Mesendoderm (in vitro differentiated cells): ENCODE measurements at regions not wholly inside any gene's neighbourhood (a gene's known extent, or its start where the extent isn't known, plus 50 kb on each side); places are given as distances from the start of the nearest gene placed in this dataset.

Experiments used
- DNase-seq: peaks from one replicate; pipeline ENCODE4 v3.0.0; 2013
- H2AK5ac ChIP-seq: 2 replicates; pipeline ENCODE4 v1.6.1; 2013; ENCODE audit warnings: low read length, inconsistent platforms
- H2BK120ac ChIP-seq: 2 replicates; pipeline ENCODE4 v1.6.1; 2013; ENCODE audit warnings: low read depth, mild to moderate bottlenecking, low read length, moderate library complexity, mixed read lengths
- H2BK15ac ChIP-seq: replicated peaks from 2 replicates; pipeline ENCODE4 v1.6.1; 2013; ENCODE audit warnings: low read depth, mild to moderate bottlenecking, moderate library complexity
- H2BK5ac ChIP-seq: 2 replicates; pipeline ENCODE4 v1.6.1; 2013; ENCODE audit warnings: low read length, inconsistent platforms
- H3K18ac ChIP-seq: 2 replicates; pipeline ENCODE4 v1.6.1; 2013; ENCODE audit warnings: mild to moderate bottlenecking, low read length, mixed read lengths
- H3K23ac ChIP-seq: one replicate; pipeline ENCODE4 v1.6.1; 2013; ENCODE audit warnings: low read length
- H3K27ac ChIP-seq: 2 replicates; pipeline ENCODE4 v1.5.1; 2013; ENCODE audit warnings: low read depth, mild to moderate bottlenecking, inconsistent platforms, low read length, moderate library complexity
- H3K27me3 ChIP-seq: 2 replicates; pipeline ENCODE4 v1.6.1; 2013; ENCODE audit warnings: low read length, control low read depth, mild to moderate bottlenecking, inconsistent platforms; ENCODE audit not compliant: insufficient read depth, poor library complexity
- H3K36me3 ChIP-seq: 2 replicates; pipeline ENCODE4 v1.6.1; 2013; ENCODE audit warnings: low read length, inconsistent platforms; ENCODE audit not compliant: control insufficient read depth, insufficient read depth
- H3K4ac ChIP-seq: one replicate; pipeline ENCODE4 v1.6.1; 2013; ENCODE audit warnings: low read depth, mild to moderate bottlenecking, low read length, moderate library complexity
- H3K4me1 ChIP-seq: 2 replicates; pipeline ENCODE4 v1.6.1; 2013; ENCODE audit warnings: low read depth, low read length, inconsistent platforms; ENCODE audit not compliant: control insufficient read depth
- H3K4me2 ChIP-seq: 2 replicates; pipeline ENCODE4 v1.6.1; 2013; ENCODE audit warnings: low read length
- H3K4me3 ChIP-seq: 2 replicates; pipeline ENCODE4 v1.5.1; 2013; ENCODE audit warnings: mild to moderate bottlenecking, low read length
- H3K56ac ChIP-seq: one replicate; pipeline ENCODE4 v1.6.1; 2013; ENCODE audit warnings: low read length
- H3K79me1 ChIP-seq: 2 replicates; pipeline ENCODE4 v1.6.1; 2013; ENCODE audit warnings: low read length, inconsistent platforms
- H3K79me2 ChIP-seq: 2 replicates; pipeline ENCODE4 v1.6.1; 2013; ENCODE audit warnings: mild to moderate bottlenecking, low read length; ENCODE audit not compliant: control insufficient read depth, insufficient read depth
- H3K9ac ChIP-seq: 2 replicates; pipeline ENCODE4 v1.6.1; 2013; ENCODE audit warnings: low read length, inconsistent platforms
- H4K5ac ChIP-seq: one replicate; pipeline ENCODE4 v1.6.1; 2013; ENCODE audit warnings: low read length
- H4K8ac ChIP-seq: one replicate; pipeline ENCODE4 v1.6.1; 2013; ENCODE audit warnings: low read depth, mild to moderate bottlenecking, control low read depth, low read length, moderate library complexity
- WGBS: extraction: QIAGEN DNeasy Blood & Tissue Kit; methylation state at CpG from one replicate; pipeline ENCODE4 v1.1.7; 2013; ENCODE audit warnings: low lambda C conversion rate, missing lambda C conversion rate; ENCODE audit not compliant: insufficient coverage; ENCODE audit errors: extremely low coverage; 5-methylcytosine and 5-hydroxymethylcytosine counted together

GRCh38 chr5:86926033-86926432, 308.3 kb downstream of the COX7C start:
- H3K79me2 ChIP-seq, result no peaks in the 10 kb centered on the region
- H4K8ac ChIP-seq, result no peak overlapping the region
- no peak overlapping the region for H3K27ac ChIP-seq
- no CpG with 5 or more reads among the region's 1 CpG for WGBS
- no peaks in the 10 kb centered on the region for H3K27me3 ChIP-seq
- no peak overlapping the region for H2BK120ac ChIP-seq
- DNase-seq, result no peak
- no peak overlapping the region for H3K23ac ChIP-seq
- H3K56ac ChIP-seq, result no peak overlapping the region
- no peak overlapping the region for H3K4me3 ChIP-seq
- H2BK15ac ChIP-seq, result no peak overlapping the region
- no peak overlapping the region for H2AK5ac ChIP-seq
- H3K18ac ChIP-seq, result no peak overlapping the region
- no peaks in the 10 kb centered on the region for H3K79me1 ChIP-seq
- no peak overlapping the region for H3K4ac ChIP-seq
- H3K4me1 ChIP-seq, result peaks cover 4% of the 10 kb centered on the region
- no peak overlapping the region for H4K5ac ChIP-seq
- no peak overlapping the region for H3K9ac ChIP-seq
- H2BK5ac ChIP-seq, result no peak overlapping the region
- H3K36me3 ChIP-seq, result no peaks in the 10 kb centered on the region
- H3K4me2 ChIP-seq, result no peak overlapping the region

DNA sequence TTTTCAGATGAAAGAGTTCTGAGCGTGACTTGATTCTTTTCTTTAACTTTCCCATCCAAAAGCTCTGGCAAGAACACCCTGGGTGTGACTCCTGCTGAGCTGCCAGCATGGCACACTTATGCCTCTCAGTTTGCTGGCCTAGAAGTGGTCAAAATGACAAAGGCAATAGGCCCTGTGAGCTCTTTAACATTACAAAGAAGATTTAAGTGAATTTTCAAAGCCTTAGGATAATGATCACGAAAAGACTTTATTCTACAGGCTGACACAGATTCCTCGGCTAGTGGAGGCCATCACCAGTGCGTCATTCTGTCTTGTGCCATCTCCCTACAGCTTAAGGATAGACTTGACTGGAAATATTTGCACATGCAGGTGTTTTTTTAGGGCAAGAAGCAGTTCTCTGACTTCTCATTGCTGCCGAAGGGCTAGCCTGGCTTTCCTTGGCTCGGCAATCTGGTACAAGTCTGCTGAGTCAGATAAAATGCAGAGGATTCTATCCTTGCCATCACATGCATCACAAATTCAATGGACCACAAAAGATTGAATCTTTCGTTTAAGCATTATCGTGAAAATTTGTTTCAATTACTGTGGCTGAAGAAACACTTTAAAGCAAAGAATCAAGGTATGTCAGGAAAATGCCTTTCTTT, 311.5 kb downstream of the COX7C start:
- Histone ChIP-seq H3K36me3 (no peaks in the 10 kb centered on the region), H4K5ac (no peak overlapping the region)

DNA sequence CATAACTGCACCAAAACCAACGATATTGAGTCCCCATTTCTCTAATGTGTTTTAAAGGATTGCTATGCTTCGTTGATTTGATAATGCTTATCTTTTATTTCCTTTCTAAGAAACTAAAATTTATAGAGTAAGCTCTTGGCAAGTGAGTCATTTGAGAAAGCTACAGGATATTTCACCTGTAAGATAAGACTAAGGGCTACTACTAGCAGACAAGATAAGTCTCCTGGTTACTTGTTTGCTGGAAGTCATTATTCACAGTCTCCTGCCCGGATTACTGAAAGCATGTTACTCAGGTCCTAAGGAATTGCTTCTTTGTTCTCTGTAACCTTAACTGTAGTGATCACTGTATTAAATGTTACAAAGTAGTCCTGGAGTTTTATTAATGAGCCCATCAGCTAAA, 315.9 kb upstream of the RASA1 start:
- no peak overlapping the region for H3K4me2 ChIP-seq
- H3K56ac ChIP-seq, result no peak overlapping the region
- H2AK5ac ChIP-seq, result no peak overlapping the region
- H4K5ac ChIP-seq, result no peak overlapping the region
- H3K4me1 ChIP-seq, result no peaks in the 10 kb centered on the region
- H3K9ac ChIP-seq, result no peak overlapping the region
- H3K79me2 ChIP-seq, result no peaks in the 10 kb centered on the region
- H3K4me3 ChIP-seq, result no peak overlapping the region
- H4K8ac ChIP-seq, result no peak overlapping the region
- H2BK120ac ChIP-seq, result no peak overlapping the region
- no peak overlapping the region for H3K4ac ChIP-seq
- H3K27me3 ChIP-seq, result no peaks in the 10 kb centered on the region
- no peak overlapping the region for H2BK5ac ChIP-seq
- H3K79me1 ChIP-seq, result no peaks in the 10 kb centered on the region
- no peaks in the 10 kb centered on the region for H3K36me3 ChIP-seq
- H2BK15ac ChIP-seq, result no peak overlapping the region
- peak; percentile 67 for DNase-seq
- no peak overlapping the region for H3K18ac ChIP-seq
- no peak overlapping the region for H3K23ac ChIP-seq
- no peak overlapping the region for H3K27ac ChIP-seq
- no CpG with 5 or more reads among the region's 3 CpGs for WGBS

More for the DNA sequence above, 311.5 kb downstream of the COX7C start:
- H2AK5ac ChIP-seq, result no peak overlapping the region
- no peaks in the 10 kb centered on the region for H3K27me3 ChIP-seq
- H3K18ac ChIP-seq, result peak overlapping the region; percentile 51
- H2BK120ac ChIP-seq, result no peak overlapping the region
- H3K4ac ChIP-seq, result no peak overlapping the region
- H4K8ac ChIP-seq, result no peak overlapping the region
- no peaks in the 10 kb centered on the region for H3K79me2 ChIP-seq
- no peak overlapping the region for H3K9ac ChIP-seq
- no peak overlapping the region for H3K4me2 ChIP-seq
- no peak overlapping the region for H3K4me3 ChIP-seq
- DNase-seq, result peak; percentile 10
- H3K79me1 ChIP-seq, result no peaks in the 10 kb centered on the region
- WGBS, result no CpG with 5 or more reads among the region's 8 CpGs
- H2BK5ac ChIP-seq, result no peak overlapping the region
- peaks cover 4% of the 10 kb centered on the region for H3K4me1 ChIP-seq
- H3K56ac ChIP-seq, result no peak overlapping the region
- H3K23ac ChIP-seq, result no peak overlapping the region
- no peak overlapping the region for H3K27ac ChIP-seq
- H2BK15ac ChIP-seq, result no peak overlapping the region

GRCh38 chr5:86964889-86965288, 302.8 kb upstream of the RASA1 start:
- no peaks in the 10 kb centered on the region for H3K79me2 ChIP-seq
- no CpG with 5 or more reads among the region's 1 CpG for WGBS
- H2BK120ac ChIP-seq, result no peak overlapping the region
- no peak overlapping the region for H2AK5ac ChIP-seq
- no peak overlapping the region for H3K23ac ChIP-seq
- no peak for DNase-seq
- no peaks in the 10 kb centered on the region for H3K36me3 ChIP-seq
- no peak overlapping the region for H3K27ac ChIP-seq
- H4K5ac ChIP-seq, result no peak overlapping the region
- H2BK5ac ChIP-seq, result no peak overlapping the region
- no peaks in the 10 kb centered on the region for H3K27me3 ChIP-seq
- no peak overlapping the region for H3K18ac ChIP-seq
- no peak overlapping the region for H3K4ac ChIP-seq
- no peak overlapping the region for H3K4me3 ChIP-seq
- no peak overlapping the region for H4K8ac ChIP-seq
- H3K79me1 ChIP-seq, result no peaks in the 10 kb centered on the region
- H3K4me2 ChIP-seq, result no peak overlapping the region
- no peak overlapping the region for H3K9ac ChIP-seq
- H2BK15ac ChIP-seq, result no peak overlapping the region
- no peaks in the 10 kb centered on the region for H3K4me1 ChIP-seq
- H3K56ac ChIP-seq, result no peak overlapping the region

- no peaks in the 10 kb centered on the region for H3K36me3 ChIP-seq
- DNase-seq, result peak; percentile 56
- no peak overlapping the region for H3K56ac ChIP-seq
- no peak overlapping the region for H2BK5ac ChIP-seq
- no peak overlapping the region for H3K27ac ChIP-seq
- H3K9ac ChIP-seq, result no peak overlapping the region
- H2BK15ac ChIP-seq, result no peak overlapping the region
- no peak overlapping the region for H3K4me2 ChIP-seq
- no peaks in the 10 kb centered on the region for H3K79me1 ChIP-seq
- WGBS, result no CpG with 5 or more reads among the region's 4 CpGs
- H3K27me3 ChIP-seq, result no peaks in the 10 kb centered on the region
- peak overlapping the region; percentile 5 for H4K8ac ChIP-seq
- peak overlapping the region; percentile 39 for H3K18ac ChIP-seq
- H2BK120ac ChIP-seq, result no peak overlapping the region
- no peak overlapping the region for H3K4me3 ChIP-seq
- no peaks in the 10 kb centered on the region for H3K4me1 ChIP-seq
- H4K5ac ChIP-seq, result no peak overlapping the region
- no peak overlapping the region for H3K4ac ChIP-seq
- H2AK5ac ChIP-seq, result no peak overlapping the region
- no peaks in the 10 kb centered on the region for H3K79me2 ChIP-seq
- no peak overlapping the region for H3K23ac ChIP-seq
Observed at GRCh38 chr5:86968301-86968753, 299.4 kb upstream of the RASA1 start.

DNA sequence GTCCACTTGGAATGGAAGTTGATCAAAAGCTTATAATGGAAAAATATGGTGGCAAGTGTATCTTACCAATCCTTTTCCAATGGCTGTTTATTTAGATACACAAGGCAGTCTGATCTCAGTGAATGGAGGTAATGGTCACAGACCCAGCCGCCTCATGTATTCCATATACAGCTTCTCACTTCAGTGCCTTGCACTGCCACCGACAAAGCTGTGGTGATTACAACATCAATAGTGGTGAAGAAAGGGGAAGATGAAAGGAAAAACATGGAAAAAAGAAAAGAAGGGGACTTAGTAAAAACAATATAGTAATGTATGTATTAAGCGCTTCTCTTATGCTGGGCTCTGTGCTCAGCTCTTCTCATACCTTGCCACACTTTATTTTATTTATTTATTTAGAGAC, 297.3 kb upstream of the RASA1 start:
- H3K23ac ChIP-seq, result no peak overlapping the region
- no peak overlapping the region for H3K27ac ChIP-seq
- no peaks in the 10 kb centered on the region for H3K79me2 ChIP-seq
- no peaks in the 10 kb centered on the region for H3K27me3 ChIP-seq
- H3K4ac ChIP-seq, result no peak overlapping the region
- no peak overlapping the region for H3K4me2 ChIP-seq
- no peak overlapping the region for H2BK120ac ChIP-seq
- H2BK15ac ChIP-seq, result peak overlapping the region; percentile 36
- H3K4me3 ChIP-seq, result no peak overlapping the region
- no peak overlapping the region for H2BK5ac ChIP-seq
- no peak overlapping the region for H4K8ac ChIP-seq
- no CpG with 5 or more reads among the region's 3 CpGs for WGBS
- no peaks in the 10 kb centered on the region for H3K36me3 ChIP-seq
- no peaks in the 10 kb centered on the region for H3K4me1 ChIP-seq
- H3K79me1 ChIP-seq, result no peaks in the 10 kb centered on the region
- no peak overlapping the region for H4K5ac ChIP-seq
- DNase-seq, result no peak
- no peak overlapping the region for H3K9ac ChIP-seq
- H3K56ac ChIP-seq, result no peak overlapping the region
- H2AK5ac ChIP-seq, result no peak overlapping the region
- no peak overlapping the region for H3K18ac ChIP-seq
